ENCODE measurements at regions not wholly inside any gene's neighbourhood (a gene's known extent, or its start where the extent isn't known, plus 50 kb on each side); places are given as distances from the start of the nearest gene placed in this dataset.

DNA sequence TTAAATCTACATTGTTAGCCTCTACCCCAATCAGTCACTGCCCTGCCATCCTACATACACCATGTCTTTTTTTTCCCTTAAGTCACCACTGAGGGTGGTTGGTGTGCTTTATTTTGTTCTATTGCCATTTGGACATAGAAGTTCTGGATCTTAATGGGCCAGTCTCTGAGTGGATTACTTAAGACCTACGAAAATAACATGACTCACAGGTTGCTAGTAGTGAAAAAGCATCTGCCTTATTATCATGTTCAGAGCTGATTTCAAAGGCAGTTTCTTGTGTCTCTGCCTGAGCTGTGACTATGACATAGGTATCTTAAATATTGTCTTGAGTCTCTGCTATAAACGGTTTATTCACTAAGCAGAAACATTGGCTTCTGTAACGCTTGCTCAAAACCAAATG, 410.8 kb downstream of the MDFIC start:
- H3K4me3 ChIP-seq (replicated peaks; ENCODE audit: insufficient read depth, low read length), result no peak overlapping the region
- TF ChIP-seq GABPA (IDR thresholded peaks at IDR 0.05; ENCODE audit: low read depth) (no peak), CTCF (IDR thresholded peaks at IDR 0.05; ENCODE audit: insufficient read depth, low read length) (no peak), SPI1 (IDR thresholded peaks at IDR 0.05; ENCODE audit: borderline replicate concordance, low read depth) (no peak), POLR2AphosphoS5 (IDR thresholded peaks at IDR 0.05; ENCODE audit: low read depth) (no peak)
- TF ChIP-seq, protein P1, sequence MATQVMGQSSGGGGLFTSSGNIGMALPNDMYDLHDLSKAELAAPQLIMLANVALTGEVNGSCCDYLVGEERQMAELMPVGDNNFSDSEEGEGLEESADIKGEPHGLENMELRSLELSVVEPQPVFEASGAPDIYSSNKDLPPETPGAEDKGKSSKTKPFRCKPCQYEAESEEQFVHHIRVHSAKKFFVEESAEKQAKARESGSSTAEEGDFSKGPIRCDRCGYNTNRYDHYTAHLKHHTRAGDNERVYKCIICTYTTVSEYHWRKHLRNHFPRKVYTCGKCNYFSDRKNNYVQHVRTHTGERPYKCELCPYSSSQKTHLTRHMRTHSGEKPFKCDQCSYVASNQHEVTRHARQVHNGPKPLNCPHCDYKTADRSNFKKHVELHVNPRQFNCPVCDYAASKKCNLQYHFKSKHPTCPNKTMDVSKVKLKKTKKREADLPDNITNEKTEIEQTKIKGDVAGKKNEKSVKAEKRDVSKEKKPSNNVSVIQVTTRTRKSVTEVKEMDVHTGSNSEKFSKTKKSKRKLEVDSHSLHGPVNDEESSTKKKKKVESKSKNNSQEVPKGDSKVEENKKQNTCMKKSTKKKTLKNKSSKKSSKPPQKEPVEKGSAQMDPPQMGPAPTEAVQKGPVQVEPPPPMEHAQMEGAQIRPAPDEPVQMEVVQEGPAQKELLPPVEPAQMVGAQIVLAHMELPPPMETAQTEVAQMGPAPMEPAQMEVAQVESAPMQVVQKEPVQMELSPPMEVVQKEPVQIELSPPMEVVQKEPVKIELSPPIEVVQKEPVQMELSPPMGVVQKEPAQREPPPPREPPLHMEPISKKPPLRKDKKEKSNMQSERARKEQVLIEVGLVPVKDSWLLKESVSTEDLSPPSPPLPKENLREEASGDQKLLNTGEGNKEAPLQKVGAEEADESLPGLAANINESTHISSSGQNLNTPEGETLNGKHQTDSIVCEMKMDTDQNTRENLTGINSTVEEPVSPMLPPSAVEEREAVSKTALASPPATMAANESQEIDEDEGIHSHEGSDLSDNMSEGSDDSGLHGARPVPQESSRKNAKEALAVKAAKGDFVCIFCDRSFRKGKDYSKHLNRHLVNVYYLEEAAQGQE (IDR thresholded peaks at IDR 0.05; ENCODE audit: insufficient replicate concordance, low read depth), result no peak
- no peaks in the 10 kb centered on the region for H3K27me3 ChIP-seq (ENCODE audit: insufficient read depth, poor library complexity, severe bottlenecking)
- DNase-seq (ENCODE audit: low read depth in 1 of 2, low spot score in 1 of 2), result no peak
- H3K27ac ChIP-seq (replicated peaks), result no peak overlapping the region

- Histone ChIP-seq H3K4me3 (replicated peaks; ENCODE audit: insufficient read depth, low read length) (no peak overlapping the region), H3K27me3 (ENCODE audit: insufficient read depth, poor library complexity, severe bottlenecking) (no peaks in the 10 kb centered on the region), H3K27ac (replicated peaks) (no peak overlapping the region)
- DNase-seq (ENCODE audit: low read depth in 1 of 2, low spot score in 1 of 2), result no peak
- TF ChIP-seq POLR2AphosphoS5 (IDR thresholded peaks at IDR 0.05; ENCODE audit: low read depth), result no peak
- TF ChIP-seq CTCF (IDR thresholded peaks at IDR 0.05; ENCODE audit: insufficient read depth, low read length), result no peak
- no peak for TF ChIP-seq GABPA (IDR thresholded peaks at IDR 0.05; ENCODE audit: low read depth)
- TF ChIP-seq, protein P1 (IDR thresholded peaks at IDR 0.05; ENCODE audit: insufficient replicate concordance, low read depth), result no peak
- TF ChIP-seq SPI1 (IDR thresholded peaks at IDR 0.05; ENCODE audit: borderline replicate concordance, low read depth), result no peak
Observed at GRCh38 chr7:115329006-115329405, 407.1 kb downstream of the MDFIC start.

DNA sequence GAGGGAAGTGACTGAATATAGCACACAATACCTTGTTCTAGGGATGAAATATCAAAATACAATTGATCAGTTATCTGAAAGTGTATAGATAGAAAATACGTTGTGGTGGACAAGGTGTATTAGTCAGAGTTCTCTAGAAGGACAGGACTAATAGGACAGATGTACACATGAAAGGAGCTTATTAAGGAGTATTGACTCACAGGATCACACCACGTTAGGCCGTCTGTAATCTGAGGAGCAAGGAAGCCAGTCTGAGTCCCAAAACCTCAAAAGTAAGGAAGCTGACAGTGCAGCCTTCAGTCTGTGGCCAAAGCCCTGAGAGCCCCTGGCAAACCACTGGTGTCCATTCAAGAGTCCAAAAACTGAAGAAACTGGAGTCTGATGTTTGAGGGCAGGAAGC, 406.1 kb downstream of the MDFIC start:
- TF ChIP-seq, protein P1 (IDR thresholded peaks at IDR 0.05; ENCODE audit: insufficient replicate concordance, low read depth), result no peak
- TF ChIP-seq GABPA (IDR thresholded peaks at IDR 0.05; ENCODE audit: low read depth) (no peak), POLR2AphosphoS5 (IDR thresholded peaks at IDR 0.05; ENCODE audit: low read depth) (no peak), SPI1 (IDR thresholded peaks at IDR 0.05; ENCODE audit: borderline replicate concordance, low read depth) (no peak), CTCF (IDR thresholded peaks at IDR 0.05; ENCODE audit: insufficient read depth, low read length) (no peak)

More for the DNA sequence above, 406.1 kb downstream of the MDFIC start:
- H3K4me3 ChIP-seq (replicated peaks; ENCODE audit: insufficient read depth, low read length), result no peak overlapping the region
- no peak for DNase-seq (ENCODE audit: low read depth in 1 of 2, low spot score in 1 of 2)
- H3K27ac ChIP-seq (replicated peaks), result no peak overlapping the region
- no peaks in the 10 kb centered on the region for H3K27me3 ChIP-seq (ENCODE audit: insufficient read depth, poor library complexity, severe bottlenecking)

Data from HL-60 (cell line).